ENCODE measurements at regions not wholly inside any gene's neighbourhood (a gene's known extent, or its start where the extent isn't known, plus 50 kb on each side); places are given as distances from the start of the nearest gene placed in this dataset.

DNA sequence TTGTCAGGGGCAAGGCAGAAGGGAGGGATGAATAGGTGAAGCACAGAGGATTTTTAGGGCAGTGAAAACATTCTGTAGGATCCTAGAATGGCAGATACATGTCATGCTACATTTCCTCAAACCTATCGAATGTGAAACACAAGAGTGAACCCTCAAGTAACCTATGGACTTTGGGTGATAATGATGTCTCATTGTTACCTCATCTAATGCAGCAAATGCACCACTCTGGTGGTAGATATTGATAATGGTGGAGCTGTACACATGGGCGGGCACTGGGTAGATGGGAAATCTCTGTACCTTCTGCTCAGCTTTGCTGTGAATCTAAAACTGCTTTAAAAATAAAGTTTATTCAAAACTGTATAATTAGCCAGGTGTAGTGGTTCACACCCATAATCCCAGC, 95.2 kb upstream of the NCK2 start:
- Histone ChIP-seq H3K9me3 (ENCODE audit: insufficient read depth, low read depth, low read length) (peaks cover 6% of the 10 kb centered on the region; the same call in 1 of the 2 replicates), H3K27me3 (ENCODE audit: insufficient read depth, low read length) (no peaks in the 10 kb centered on the region), H3K36me3 (ENCODE audit: insufficient read depth, low read depth, low read length) (no peaks in the 10 kb centered on the region), H3K4me1 (ENCODE audit: insufficient read depth, low read length) (peaks cover 26% of the 10 kb centered on the region), H3K4me3 (ENCODE audit: low read length) (no peak overlapping the region), H3K9ac (ENCODE audit: low read depth, low read length) (no peak overlapping the region), H3K27ac (ENCODE audit: low read length) (no peak overlapping the region)

DNA sequence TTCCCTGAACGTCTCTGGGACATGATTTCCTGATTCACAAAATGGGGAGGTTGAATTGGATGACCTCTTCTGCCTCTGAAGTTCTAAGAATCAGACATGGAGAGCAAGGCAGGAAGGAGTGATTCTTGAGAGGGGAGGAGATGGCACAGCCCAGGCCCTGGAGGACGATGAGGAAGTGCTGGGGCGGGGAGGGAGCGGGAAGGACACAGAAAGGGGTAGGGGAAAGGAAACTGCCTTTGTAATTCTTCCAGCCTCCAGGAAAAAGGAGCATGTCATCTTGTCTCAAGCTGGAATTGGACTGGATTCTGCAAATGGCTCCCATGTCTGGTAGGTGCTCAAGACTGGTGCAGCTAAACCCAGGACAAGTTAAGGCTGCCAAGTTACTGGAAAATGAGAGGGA, 97.0 kb upstream of the NCK2 start:
- no peak overlapping the region for H3K27ac ChIP-seq (ENCODE audit: low read length)
- no peak overlapping the region for H3K4me3 ChIP-seq (ENCODE audit: low read length)
- no peak overlapping the region for H3K9ac ChIP-seq (ENCODE audit: low read depth, low read length)
- H3K36me3 ChIP-seq (ENCODE audit: insufficient read depth, low read depth, low read length), result no peaks in the 10 kb centered on the region
- H3K27me3 ChIP-seq (ENCODE audit: insufficient read depth, low read length), result no peaks in the 10 kb centered on the region
- peaks cover 6% of the 10 kb centered on the region; the same call in 1 of the 2 replicates for H3K9me3 ChIP-seq (ENCODE audit: insufficient read depth, low read depth, low read length)
- H3K4me1 ChIP-seq (ENCODE audit: insufficient read depth, low read length), result peaks cover 28% of the 10 kb centered on the region

DNA sequence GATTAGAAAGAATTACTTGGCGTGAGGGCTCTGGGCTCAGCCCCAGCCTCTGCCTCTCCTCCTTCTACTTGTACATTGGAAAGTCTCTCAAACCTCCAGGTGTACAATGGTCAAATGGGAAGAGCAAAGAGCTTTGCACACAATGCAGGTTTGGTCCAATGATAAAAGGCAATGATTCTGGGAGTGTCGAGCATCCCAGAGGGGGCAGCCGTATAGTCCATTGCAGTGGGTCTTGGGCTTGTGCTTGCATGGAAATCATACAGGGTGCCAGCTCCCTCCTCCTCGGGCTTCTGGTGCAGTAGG, 98.0 kb upstream of the NCK2 start:
- Histone ChIP-seq H3K36me3 (ENCODE audit: insufficient read depth, low read depth, low read length) (no peaks in the 10 kb centered on the region), H3K9me3 (ENCODE audit: insufficient read depth, low read depth, low read length) (peaks cover 6% of the 10 kb centered on the region; the same call in 1 of the 2 replicates), H3K27ac (ENCODE audit: low read length) (no peak overlapping the region), H3K27me3 (ENCODE audit: insufficient read depth, low read length) (no peaks in the 10 kb centered on the region), H3K9ac (ENCODE audit: low read depth, low read length) (no peak overlapping the region), H3K4me3 (ENCODE audit: low read length) (no peak overlapping the region), H3K4me1 (ENCODE audit: insufficient read depth, low read length) (peaks cover 25% of the 10 kb centered on the region)

DNA sequence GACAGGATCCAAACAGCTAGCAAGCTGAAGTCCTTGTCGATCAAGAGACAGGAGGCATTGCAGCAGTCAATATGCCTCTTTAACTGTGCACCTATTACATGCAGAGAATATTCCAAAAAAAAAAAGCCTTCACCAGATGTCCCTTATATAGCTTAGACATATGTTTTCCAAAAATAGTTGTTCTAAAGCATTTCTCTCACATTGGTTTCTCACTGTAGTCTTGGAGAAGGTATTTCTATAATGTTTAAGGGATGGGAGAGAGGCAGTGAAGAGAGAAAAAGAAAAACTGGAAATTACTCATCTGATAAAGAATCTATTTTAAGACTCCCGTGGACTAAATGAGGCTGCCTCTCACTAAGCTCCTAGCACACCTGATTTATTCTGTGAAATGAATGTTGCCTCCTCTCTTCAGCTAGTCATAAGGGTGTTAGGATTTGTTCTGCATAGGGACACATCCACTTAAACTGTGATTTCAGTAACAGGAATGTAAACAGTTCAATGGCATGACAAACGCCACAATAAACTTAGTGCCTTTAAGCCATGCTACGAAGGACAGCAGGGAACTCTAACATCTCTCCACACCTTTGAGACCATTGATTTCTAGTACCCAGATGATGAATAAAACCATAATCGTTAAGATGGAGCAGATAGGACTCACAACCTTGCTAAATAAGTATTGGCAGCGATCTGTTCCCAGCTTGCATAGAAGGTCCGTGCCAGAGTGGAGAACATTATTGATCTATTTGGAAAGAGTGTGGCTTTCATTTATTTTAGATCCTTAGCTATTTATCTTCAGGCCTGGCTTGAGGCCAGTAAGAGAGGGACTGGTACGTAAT, 98.6 kb upstream of the NCK2 start:
- Histone ChIP-seq H3K9ac (ENCODE audit: low read depth, low read length) (no peak overlapping the region), H3K4me1 (ENCODE audit: insufficient read depth, low read length) (peaks cover 25% of the 10 kb centered on the region), H3K9me3 (ENCODE audit: insufficient read depth, low read depth, low read length) (peaks cover 6% of the 10 kb centered on the region; the same call in 1 of the 2 replicates), H3K27me3 (ENCODE audit: insufficient read depth, low read length) (no peaks in the 10 kb centered on the region), H3K27ac (ENCODE audit: low read length) (no peak overlapping the region), H3K4me3 (ENCODE audit: low read length) (no peak overlapping the region), H3K36me3 (ENCODE audit: insufficient read depth, low read depth, low read length) (no peaks in the 10 kb centered on the region)

GRCh38 chr2:105645031-105645937, 99.4 kb upstream of the NCK2 start:
- H3K4me3 ChIP-seq (ENCODE audit: low read length), result no peak overlapping the region
- no peak overlapping the region for H3K27ac ChIP-seq (ENCODE audit: low read length)
- no peak overlapping the region for H3K9ac ChIP-seq (ENCODE audit: low read depth, low read length)
- H3K27me3 ChIP-seq (ENCODE audit: insufficient read depth, low read length), result no peaks in the 10 kb centered on the region
- H3K36me3 ChIP-seq (ENCODE audit: insufficient read depth, low read depth, low read length), result no peaks in the 10 kb centered on the region
- H3K9me3 ChIP-seq (ENCODE audit: insufficient read depth, low read depth, low read length), result peaks cover 6% of the 10 kb centered on the region; the same call in 1 of the 2 replicates
- peaks cover 25% of the 10 kb centered on the region for H3K4me1 ChIP-seq (ENCODE audit: insufficient read depth, low read length)

DNA sequence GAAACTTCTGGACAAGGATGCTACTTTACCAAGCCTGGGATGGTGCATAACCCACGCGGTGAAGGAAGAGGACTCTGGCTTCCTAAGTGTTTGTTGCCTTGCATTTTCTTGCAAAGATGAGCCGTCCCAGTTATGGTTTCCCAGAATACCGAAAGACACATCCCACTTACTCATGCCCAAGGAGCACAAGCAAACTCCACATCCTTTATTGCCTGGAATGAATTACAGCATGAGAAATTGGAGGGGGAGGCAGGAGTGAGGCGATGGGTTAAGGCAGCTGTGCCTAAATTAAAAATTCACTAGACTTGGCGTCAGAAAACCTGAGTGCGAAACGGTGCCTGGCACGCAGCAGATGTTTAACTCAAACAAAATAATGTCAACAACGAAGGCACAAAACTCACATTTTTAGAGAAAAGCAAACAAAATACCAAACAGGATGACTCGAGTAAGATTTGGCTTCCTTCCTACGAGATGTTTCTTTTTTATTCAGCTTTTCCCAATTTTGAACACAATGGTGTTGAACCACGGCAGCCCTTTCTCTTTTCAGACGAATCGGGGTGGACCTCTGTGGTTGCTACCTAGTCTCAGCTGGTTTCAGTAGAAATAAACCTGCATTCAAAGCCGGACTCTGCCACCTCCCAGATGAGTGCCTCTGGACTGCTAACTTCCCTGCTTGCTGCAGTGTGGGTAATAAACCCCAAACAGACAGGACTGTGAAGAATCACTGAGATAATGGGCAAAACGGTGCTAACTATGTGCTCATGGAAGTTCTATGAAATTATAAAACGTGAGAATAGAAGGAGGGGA, 100.3 kb upstream of the NCK2 start:
- no peak overlapping the region for H3K9ac ChIP-seq (ENCODE audit: low read depth, low read length)
- H3K36me3 ChIP-seq (ENCODE audit: insufficient read depth, low read depth, low read length), result no peaks in the 10 kb centered on the region
- H3K27ac ChIP-seq (ENCODE audit: low read length), result no peak overlapping the region
- H3K4me3 ChIP-seq (ENCODE audit: low read length), result no peak overlapping the region
- peaks cover 4% of the 10 kb centered on the region; the same call in 1 of the 2 replicates for H3K9me3 ChIP-seq (ENCODE audit: insufficient read depth, low read depth, low read length)
- H3K4me1 ChIP-seq (ENCODE audit: insufficient read depth, low read length), result peaks cover 25% of the 10 kb centered on the region
- H3K27me3 ChIP-seq (ENCODE audit: insufficient read depth, low read length), result no peaks in the 10 kb centered on the region

- H3K4me1 ChIP-seq (ENCODE audit: insufficient read depth, low read length), result peaks cover 25% of the 10 kb centered on the region
- H3K27me3 ChIP-seq (ENCODE audit: insufficient read depth, low read length), result no peaks in the 10 kb centered on the region
- H3K9ac ChIP-seq (ENCODE audit: low read depth, low read length), result no peak overlapping the region
- no peaks in the 10 kb centered on the region for H3K9me3 ChIP-seq (ENCODE audit: insufficient read depth, low read depth, low read length)
- H3K36me3 ChIP-seq (ENCODE audit: insufficient read depth, low read depth, low read length), result no peaks in the 10 kb centered on the region
- no peak overlapping the region for H3K27ac ChIP-seq (ENCODE audit: low read length)
- H3K4me3 ChIP-seq (ENCODE audit: low read length), result no peak overlapping the region
Observed at GRCh38 chr2:105643405-105644173, 101.1 kb upstream of the NCK2 start.

- Histone ChIP-seq H3K9ac (ENCODE audit: low read depth, low read length) (no peak overlapping the region), H3K27me3 (ENCODE audit: insufficient read depth, low read length) (no peaks in the 10 kb centered on the region), H3K9me3 (ENCODE audit: insufficient read depth, low read depth, low read length) (no peaks in the 10 kb centered on the region), H3K4me1 (ENCODE audit: insufficient read depth, low read length) (peaks cover 18% of the 10 kb centered on the region), H3K4me3 (ENCODE audit: low read length) (no peak overlapping the region), H3K27ac (ENCODE audit: low read length) (no peak overlapping the region), H3K36me3 (ENCODE audit: insufficient read depth, low read depth, low read length) (no peaks in the 10 kb centered on the region)
Observed at GRCh38 chr2:105641389-105641811, 103.3 kb upstream of the NCK2 start.

DNA sequence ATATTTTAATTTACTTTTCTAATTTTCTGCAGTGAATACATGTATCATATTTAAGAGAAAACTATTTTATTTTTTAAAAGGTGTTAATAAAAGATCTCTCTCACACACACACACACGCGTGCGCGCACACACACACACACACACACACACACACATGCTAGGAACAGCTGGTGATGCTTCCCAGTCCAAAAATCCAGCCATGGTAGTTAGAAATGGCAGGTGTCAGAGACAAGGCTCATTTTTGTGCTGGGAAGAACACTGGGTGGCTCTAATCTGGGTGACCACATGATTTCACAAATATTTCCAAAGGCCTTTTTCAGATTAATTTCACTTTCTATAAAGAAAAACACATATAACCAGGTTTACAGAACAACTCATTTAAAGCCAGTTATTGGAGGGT, 104.5 kb upstream of the NCK2 start:
- Histone ChIP-seq H3K27ac (ENCODE audit: low read length) (no peak overlapping the region), H3K4me3 (ENCODE audit: low read length) (no peak overlapping the region), H3K36me3 (ENCODE audit: insufficient read depth, low read depth, low read length) (no peaks in the 10 kb centered on the region), H3K9ac (ENCODE audit: low read depth, low read length) (no peak overlapping the region), H3K4me1 (ENCODE audit: insufficient read depth, low read length) (peaks cover 9% of the 10 kb centered on the region), H3K27me3 (ENCODE audit: insufficient read depth, low read length) (no peaks in the 10 kb centered on the region), H3K9me3 (ENCODE audit: insufficient read depth, low read depth, low read length) (no peaks in the 10 kb centered on the region)

- Histone ChIP-seq H3K4me3 (ENCODE audit: low read length) (no peak overlapping the region), H3K27me3 (ENCODE audit: insufficient read depth, low read length) (no peaks in the 10 kb centered on the region), H3K9ac (ENCODE audit: low read depth, low read length) (no peak overlapping the region), H3K27ac (ENCODE audit: low read length) (no peak overlapping the region), H3K4me1 (ENCODE audit: insufficient read depth, low read length) (peaks cover 7% of the 10 kb centered on the region), H3K9me3 (ENCODE audit: insufficient read depth, low read depth, low read length) (no peaks in the 10 kb centered on the region), H3K36me3 (ENCODE audit: insufficient read depth, low read depth, low read length) (no peaks in the 10 kb centered on the region)
Observed at GRCh38 chr2:105636109-105636740, 108.5 kb upstream of the NCK2 start.

Measured in iPS-20b (cell line).